ENCODE measurements at regions not wholly inside any gene's neighbourhood (a gene's known extent, or its start where the extent isn't known, plus 50 kb on each side); places are given as distances from the start of the nearest gene placed in this dataset.

- TF ChIP-seq POLR2A (IDR thresholded peaks at IDR 0.05): no peak
- no peak for TF ChIP-seq CTCF (IDR thresholded peaks at IDR 0.05)
These were observed 530.6 kb upstream of the B3GAT1 start for GRCh38 chr11:134942681-134943080.

All from uterus (tissue), 2 donors.